Heart left ventricle (tissue), 16 donors: ENCODE measurements at regions not wholly inside any gene's neighbourhood (a gene's known extent, or its start where the extent isn't known, plus 50 kb on each side); places are given as distances from the start of the nearest gene placed in this dataset.

Experiments
- ATAC-seq, 4 donors: fragments of 200-7000 bp; cut with Tn5 transposase; one replicate each; pipeline ENCODE4 v1.9.1; 2020 to 2022; ENCODE audit warnings: moderate library complexity in 4 of 4, mild to moderate bottlenecking in 3 of 4, moderate number of reproducible peaks in 1 of 4
- DNase-seq, 5 donors: peaks; one replicate each; pipeline ENCODE4 v3.0.0-alpha.2; 2020
- H3K27ac ChIP-seq, 12 donors: fragments of 200-600 bp; sonication (generic) in 4 of 12; one replicate each; pipeline versions ENCODE4 v1.5.0 to v1.8.0; 2016 to 2022; ENCODE audit warnings: mild to moderate bottlenecking in 2 of 12
- H3K27me3 ChIP-seq, 9 donors: fragments of 200-600 bp; sonication (generic) in 2 of 9; one replicate each; pipeline versions ENCODE4 v1.5.1 to v1.8.0; 2016 to 2022; ENCODE audit warnings: mild to moderate bottlenecking in 3 of 9
- H3K36me3 ChIP-seq, 9 donors: fragments of 200-600 bp; sonication (generic) in 2 of 9; one replicate each; pipeline versions ENCODE4 v1.5.0 to v1.8.0; 2018 to 2022; ENCODE audit warnings: mild to moderate bottlenecking in 2 of 9
- H3K4me1 ChIP-seq, 12 donors: fragments of 200-600 bp; sonication (generic) in 4 of 12; one replicate each; pipeline versions ENCODE4 v1.5.0 to v1.8.0; 2016 to 2022; ENCODE audit warnings: mild to moderate bottlenecking in 3 of 12
- H3K4me3 ChIP-seq, 12 donors: fragments of 200-600 bp; sonication (generic) in 4 of 12; one replicate each; pipeline versions ENCODE4 v1.5.0 to v1.8.0; 2017 to 2022; ENCODE audit warnings: mild to moderate bottlenecking in 9 of 12, moderate library complexity in 4 of 12
- H3K9me3 ChIP-seq, 12 donors: fragments of 200-600 bp; sonication (generic) in 4 of 12; one replicate each; pipeline versions ENCODE4 v1.5.0 to v1.8.0; 2016 to 2022; ENCODE audit warnings: mild to moderate bottlenecking in 1 of 12
- CTCF ChIP-seq, 12 donors: fragments of 200-600 bp; sonication (generic) in 4 of 12; IDR thresholded peaks; one replicate each; pipeline versions ENCODE4 v1.5.0 to v1.8.0; 2018 to 2022; ENCODE audit warnings: antibody characterized with exemption in 12 of 12, mild to moderate bottlenecking in 5 of 12
- POLR2A ChIP-seq, 2 donors: fragments of 450-650 bp; IDR thresholded peaks; one replicate each; pipeline ENCODE4 v1.6.1; 2017; ENCODE audit warnings: antibody characterized with exemption in 2 of 2, mild to moderate bottlenecking in 2 of 2, moderate library complexity in 2 of 2
- WGBS, 4 donors: extraction: QIAGEN DNeasy Blood & Tissue Kit in 2 of 4; methylation state at CpG; one replicate each; pipeline versions ENCODE4 v1.1.5 to v1.1.7; 2013 to 2018; 5-methylcytosine and 5-hydroxymethylcytosine counted together
- intact Hi-C, 10 donors: fragments of 100-400 bp; cut with DNase I; formaldehyde crosslinking; loops; one replicate each; pipeline versions ENCODE4 v1.11.1 to v1.14.2; 2022
- donor health status: ischemic (EF 13 %, LVEDD 7.1; RV severe dilation, severe dysfunction).
- donor health status: healthy with polysubstance abuse.
- donor health status: DM: no; HTN: yes; CAD: no.
- donor health status: DM: no; HTN: no; CAD: no.
- donor health status: ischemic (EF 25% LVEDD 6.9; RV normal size, moderate dysfunction).
- donor health status: ischemic (EF 25% LVEDD 5.7; RV mildly dilated, moderate dysfunction).
- donor health status: healthy.
- donor health status: DM: yes; HTN: yes; CAD: no.
- donor health status: ischemic (EF 35%, LVEDD 5.7; RV mildly dilated, moderate dysfunction).
- donor health status: nonischemic (EF 11% LVEDD 7.7; RV severe dilation, severe dysfunction).
- donor health status: DM: yes; HTN: yes; CAD: no.
- donor health status: PGD.
- donor health status: ischemic (EF 29% LVEDD 5.4; RV normal size, mild dysfunction).
- donor health status: nonischemic (EF 23%, LVEDD 6.1; RV moderate dilation, normal function).

GRCh38 chr4:83208371-83209365 is 75.9 kb downstream of the COQ2 start:
- no peak for ATAC-seq
- Histone ChIP-seq H3K4me3 (no peak overlapping the region), H3K9me3 (no peaks in the 10 kb centered on the region), H3K27me3 (no peaks in the 10 kb centered on the region), H3K27ac (no peak overlapping the region), H3K4me1 (peaks cover 0 to 3% (median 0%) of the 10 kb centered on the region in 12 donors), H3K36me3 (no peaks in the 10 kb centered on the region)
- no peak for TF ChIP-seq CTCF (IDR thresholded peaks at IDR 0.05)
- TF ChIP-seq POLR2A (IDR thresholded peaks at IDR 0.05): no peak
- no peak for DNase-seq
- intact Hi-C loops: no loop called here
- WGBS, 4 donors: 88 to 91% (median 89%) methylated on average over 4 of the region's 4 CpGs

- H3K4me1 ChIP-seq: peaks cover 0 to 3% (median 0%) of the 10 kb centered on the region in 12 donors
- H3K27ac ChIP-seq: no peak overlapping the region
- no peak overlapping the region for H3K4me3 ChIP-seq
- H3K9me3 ChIP-seq: no peaks in the 10 kb centered on the region
- no peaks in the 10 kb centered on the region for H3K27me3 ChIP-seq
- no peaks in the 10 kb centered on the region for H3K36me3 ChIP-seq
- intact Hi-C loops: no loop called here
- no peak for ATAC-seq
- no peak for DNase-seq
- 58 to 75% (median 60%) methylated on average over 6 of the region's 6 CpGs for WGBS, 4 donors
- TF ChIP-seq POLR2A (IDR thresholded peaks at IDR 0.05): no peak
- TF ChIP-seq CTCF (IDR thresholded peaks at IDR 0.05): no peak
Measured at GRCh38 chr4:83207497-83208101, 77.0 kb downstream of the COQ2 start.

- no peak for TF ChIP-seq CTCF (IDR thresholded peaks at IDR 0.05)
- TF ChIP-seq POLR2A (IDR thresholded peaks at IDR 0.05): no peak
- Histone ChIP-seq H3K27me3 (no peaks in the 10 kb centered on the region), H3K9me3 (no peaks in the 10 kb centered on the region), H3K27ac (no peak overlapping the region), H3K36me3 (no peaks in the 10 kb centered on the region), H3K4me1 (no peaks in the 10 kb centered on the region), H3K4me3 (no peak overlapping the region)
- ATAC-seq: no peak
- DNase-seq: no peak
- WGBS, 4 donors: 26 to 34% (median 30%) methylated on average over 2 of the region's 2 CpGs
- intact Hi-C loops: no loop called here
Measured at GRCh38 chr4:83205760-83206159, 78.8 kb downstream of the COQ2 start.

GRCh38 chr4:83204731-83205130 is 79.9 kb downstream of the COQ2 start:
- 19 to 49% (median 24%) methylated on average over 3 of the region's 3 CpGs for WGBS, 4 donors
- H3K9me3 ChIP-seq: no peaks in the 10 kb centered on the region
- DNase-seq: no peak
- no peak overlapping the region for H3K27ac ChIP-seq
- no peaks in the 10 kb centered on the region for H3K4me1 ChIP-seq
- no peaks in the 10 kb centered on the region for H3K27me3 ChIP-seq
- H3K36me3 ChIP-seq: no peaks in the 10 kb centered on the region
- no peak for TF ChIP-seq CTCF (IDR thresholded peaks at IDR 0.05)
- TF ChIP-seq POLR2A (IDR thresholded peaks at IDR 0.05): no peak
- ATAC-seq: no peak
- no peak overlapping the region for H3K4me3 ChIP-seq
- intact Hi-C loops: no loop called here
